Sciatic nerve (tissue), 2 donors: ENCODE measurements at regions not wholly inside any gene's neighbourhood (a gene's known extent, or its start where the extent isn't known, plus 50 kb on each side); places are given as distances from the start of the nearest gene placed in this dataset.

Experiments used
- ATAC-seq: fragments of 200-7000 bp; cut with Tn5 transposase; one replicate; pipeline ENCODE4 v1.9.1; 2020; ENCODE audit warnings: mild to moderate bottlenecking, moderate library complexity
- DNase-seq: peaks from one replicate; pipeline ENCODE4 v3.0.0-alpha.2; 2020; ENCODE audit warnings: low spot score
- intact Hi-C: fragments of 100-400 bp; cut with DNase I; formaldehyde crosslinking; loops from one replicate; pipeline ENCODE4 v1.14.2; 2022
- donor health status: DM: no; HTN: no; CAD: no.
- donor health status: DM: no; HTN: no; CAD: no.

DNA sequence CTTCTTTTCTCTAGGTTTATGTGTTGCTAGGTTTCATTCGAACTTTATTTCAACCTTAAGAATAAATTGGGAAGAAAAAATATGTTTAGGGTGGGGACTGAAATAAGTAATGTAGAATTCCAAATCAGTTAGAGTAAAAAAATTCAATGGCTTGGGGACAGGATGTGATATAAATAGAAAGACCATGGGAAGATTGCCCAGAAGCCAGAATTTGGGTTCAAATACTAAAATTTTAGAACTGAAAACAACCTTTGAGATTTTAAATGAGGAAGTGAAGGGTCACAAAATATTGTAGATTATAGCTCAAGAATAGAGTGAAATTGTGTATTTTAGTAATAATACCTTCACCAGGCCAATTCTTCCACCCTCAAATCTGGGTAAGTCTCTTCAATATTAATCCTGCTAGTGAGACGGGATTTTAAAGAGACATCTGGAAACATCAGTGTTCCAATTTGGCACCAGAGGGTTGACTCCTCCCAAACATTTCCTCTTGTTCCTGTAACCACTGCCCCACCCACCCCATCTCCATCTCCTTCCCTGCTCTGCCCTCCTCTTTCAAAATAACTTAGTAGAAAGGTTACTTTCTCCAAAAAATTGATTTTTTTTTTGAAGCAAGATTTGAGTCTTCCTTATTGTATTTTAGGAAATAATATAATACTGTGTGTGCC, 51.3 kb upstream of the FAM3C start:
- intact Hi-C loops = no loop called here
- ATAC-seq (peak; percentile 76), DNase-seq (no peak)

DNA sequence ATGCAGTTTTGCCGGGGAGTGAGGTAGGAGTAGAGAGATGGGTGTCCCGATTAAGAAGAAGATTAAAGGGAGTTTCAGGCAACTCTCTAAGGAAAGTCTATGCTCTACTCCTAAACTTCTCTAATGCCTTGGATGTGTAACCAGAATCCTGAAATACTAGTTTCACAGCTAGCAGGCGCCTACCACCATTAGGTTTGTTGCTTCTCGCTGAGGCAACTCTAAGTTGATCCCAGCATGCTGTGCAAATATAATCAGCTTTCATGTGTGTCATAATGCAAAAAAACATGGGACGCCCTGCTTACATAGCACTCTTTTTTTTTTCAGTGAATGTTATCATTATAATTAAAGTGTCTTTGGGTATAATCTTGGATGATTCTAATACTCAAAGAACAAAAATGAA, 50.4 kb upstream of the FAM3C start:
- DNase-seq = no peak
- intact Hi-C loops = no loop called here
- no peak for ATAC-seq
